ENCODE measurements at regions not wholly inside any gene's neighbourhood (a gene's known extent, or its start where the extent isn't known, plus 50 kb on each side); places are given as distances from the start of the nearest gene placed in this dataset.

DNA sequence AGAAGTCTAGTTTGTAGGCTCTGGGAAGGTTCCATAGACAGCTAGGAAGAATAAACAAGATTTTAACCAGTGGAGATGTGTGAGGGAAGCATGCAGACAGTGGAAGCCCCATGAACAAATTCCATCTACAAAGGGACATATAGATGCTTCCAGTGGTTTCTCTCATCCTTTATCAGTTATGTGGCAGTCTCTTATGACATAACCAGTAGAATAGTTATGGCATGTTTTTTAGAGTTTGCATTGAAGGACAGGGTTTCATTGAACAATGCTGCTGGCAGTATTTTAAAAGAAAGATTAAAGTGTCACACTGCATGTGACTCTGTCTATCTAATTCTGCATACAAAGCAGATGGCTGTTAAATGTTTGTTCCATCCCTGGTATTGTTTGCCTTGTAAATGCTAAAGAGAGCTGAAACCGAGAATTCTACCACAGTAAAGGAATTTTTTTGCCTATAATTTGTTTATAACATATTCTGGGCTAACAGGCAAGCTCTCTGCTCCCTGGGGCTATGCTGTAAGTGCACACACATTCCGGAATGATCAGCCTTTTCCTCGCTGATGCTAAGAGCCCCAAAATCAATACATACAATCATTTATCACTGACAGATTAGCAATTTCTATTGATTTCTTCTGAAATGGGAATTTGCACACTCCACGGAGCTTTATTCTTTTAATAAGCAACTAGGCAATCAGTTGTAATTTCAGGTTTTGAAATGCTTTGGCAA, 76.8 kb upstream of the PELI1 start:
- DNase-seq, result no peak

DNA sequence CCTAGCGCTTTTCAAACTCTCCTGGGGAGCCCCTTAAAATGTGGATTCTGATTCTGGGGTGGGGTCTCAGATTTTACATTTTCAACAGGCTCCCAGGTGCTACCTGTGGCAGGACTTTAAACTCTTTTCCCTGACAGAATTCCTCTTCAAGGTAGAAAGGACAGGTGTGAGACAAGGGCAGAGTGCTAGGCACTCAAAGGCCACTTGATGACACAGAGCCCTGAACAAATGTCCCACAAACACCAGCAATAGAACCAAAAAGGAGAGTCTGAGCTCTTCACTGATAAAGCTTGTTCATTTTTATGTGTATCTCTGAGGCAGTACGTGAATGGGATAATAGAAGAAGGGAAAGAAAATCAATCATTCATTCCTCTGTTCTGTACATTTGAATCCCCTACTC, 77.7 kb upstream of the PELI1 start:
- DNase-seq, result no peak

DNA sequence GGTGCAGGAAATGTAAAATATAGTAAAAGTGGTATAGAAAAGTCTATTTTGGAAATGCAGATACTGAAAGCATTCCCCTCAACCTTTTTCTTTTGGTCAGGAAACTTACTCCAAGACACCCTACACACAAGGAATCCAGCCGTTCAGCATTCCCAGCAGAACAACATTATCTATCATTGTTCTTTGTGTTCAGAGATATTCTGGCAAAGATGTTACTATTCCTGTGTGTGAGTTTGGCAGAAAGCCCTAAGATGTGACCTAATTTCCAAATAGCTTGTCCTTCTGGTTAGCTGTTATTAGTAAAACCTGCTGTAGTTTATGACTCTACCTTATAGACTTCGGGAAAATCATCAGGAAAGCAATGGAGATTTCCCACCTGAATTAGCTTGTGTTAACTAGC, 78.1 kb upstream of the PELI1 start:
- DNase-seq, result peak in 1 of 58 donors; percentile 28

GRCh38 chr2:64223055-64223454, 78.8 kb upstream of the PELI1 start:
- DNase-seq, result no peak

DNA sequence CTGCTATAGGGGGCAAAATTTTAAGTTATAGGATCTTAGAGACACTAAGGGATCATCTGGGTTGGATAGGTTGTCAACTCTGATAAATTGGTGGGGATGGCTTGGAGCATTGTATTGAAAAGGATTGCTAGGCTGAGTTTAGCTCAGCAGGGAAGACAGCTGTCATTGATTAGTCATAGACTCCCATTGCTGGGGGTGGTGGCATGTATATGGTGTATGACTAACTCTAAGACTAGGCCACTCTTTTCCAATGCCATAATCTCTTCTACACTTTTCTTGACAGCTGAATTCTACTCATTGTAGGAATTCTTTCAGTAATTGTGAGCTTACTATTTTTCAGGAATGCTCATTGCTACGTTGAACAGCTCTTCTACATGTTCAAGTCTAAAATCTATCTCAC, 81.3 kb upstream of the PELI1 start:
- no peak for DNase-seq

- DNase-seq, result no peak
Observed at GRCh38 chr2:64226611-64227010, 82.4 kb upstream of the PELI1 start.

DNA sequence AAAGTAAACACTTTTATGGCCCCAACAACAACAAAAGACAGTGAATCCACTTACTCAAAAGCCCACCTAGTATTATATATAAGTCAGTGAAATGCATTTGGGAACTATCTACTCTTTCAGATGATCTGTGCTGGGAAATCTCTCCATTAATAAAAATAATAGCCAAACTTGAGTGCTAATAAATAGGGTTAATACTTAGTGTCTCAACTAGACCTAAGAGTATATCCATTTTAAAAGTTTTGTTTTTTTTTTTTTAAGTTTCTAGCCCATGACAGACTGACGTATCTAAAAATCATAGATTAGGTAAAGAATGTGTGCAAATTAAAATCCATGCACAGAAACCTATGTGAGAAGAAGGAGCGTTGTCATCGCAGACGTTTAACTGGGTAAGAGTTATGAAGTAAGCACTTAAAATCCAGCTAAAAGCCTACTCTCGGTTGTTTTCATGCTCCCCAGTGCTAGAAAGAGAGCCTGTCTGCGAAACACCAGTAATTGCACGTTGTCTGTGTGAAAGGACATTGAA, 83.4 kb upstream of the PELI1 start:
- peak in 1 of 58 donors; percentile 80 for DNase-seq

DNA sequence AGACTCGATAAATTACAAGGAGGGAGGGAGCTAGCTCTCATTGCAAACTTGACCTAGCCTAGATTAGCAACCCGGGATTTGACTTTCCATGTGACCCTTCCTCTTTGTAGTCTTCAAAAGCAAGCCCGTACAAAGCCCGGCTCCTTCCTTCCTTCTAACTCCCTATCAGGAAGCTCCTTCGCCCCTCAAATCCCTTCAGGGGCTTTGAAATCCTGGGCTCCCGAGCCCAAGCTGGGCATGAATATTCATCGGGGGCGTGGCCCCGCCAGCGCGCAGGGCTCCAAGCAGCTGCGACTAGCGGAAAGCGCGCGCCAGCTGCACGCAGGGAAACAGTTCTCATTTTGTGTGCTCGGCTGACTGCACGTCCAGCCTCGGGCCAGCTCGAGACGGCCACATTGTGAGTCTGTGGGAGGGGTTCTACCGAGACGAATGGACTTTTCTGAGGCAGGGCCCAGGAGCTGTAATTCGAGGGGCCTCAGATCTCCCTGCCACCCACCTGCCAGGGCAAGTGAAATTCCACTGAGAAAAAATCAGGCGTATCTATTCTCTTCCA, 84.0 kb upstream of the PELI1 start:
- DNase-seq, result peak in 57 of 58 donors; percentile 26 to 95 (median 85)

DNA sequence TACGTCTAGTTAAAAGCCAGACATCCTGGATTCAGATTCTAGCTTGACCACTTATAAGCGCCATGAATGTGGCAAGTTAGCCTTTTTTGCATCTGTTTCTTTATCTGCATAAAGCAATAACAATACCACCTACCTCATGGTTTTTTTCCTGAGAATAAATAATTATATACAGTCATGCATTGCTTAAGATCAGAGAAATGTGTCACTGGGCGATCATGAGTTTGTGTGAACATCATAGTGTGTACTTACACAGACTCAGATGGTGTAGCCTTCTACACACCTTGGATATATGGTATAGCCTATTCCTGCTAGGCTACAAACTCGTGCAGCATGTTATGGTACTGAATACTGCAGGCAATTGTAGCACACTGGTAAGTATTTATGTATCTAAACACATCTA, 84.7 kb upstream of the PELI1 start:
- DNase-seq, result no peak

DNA sequence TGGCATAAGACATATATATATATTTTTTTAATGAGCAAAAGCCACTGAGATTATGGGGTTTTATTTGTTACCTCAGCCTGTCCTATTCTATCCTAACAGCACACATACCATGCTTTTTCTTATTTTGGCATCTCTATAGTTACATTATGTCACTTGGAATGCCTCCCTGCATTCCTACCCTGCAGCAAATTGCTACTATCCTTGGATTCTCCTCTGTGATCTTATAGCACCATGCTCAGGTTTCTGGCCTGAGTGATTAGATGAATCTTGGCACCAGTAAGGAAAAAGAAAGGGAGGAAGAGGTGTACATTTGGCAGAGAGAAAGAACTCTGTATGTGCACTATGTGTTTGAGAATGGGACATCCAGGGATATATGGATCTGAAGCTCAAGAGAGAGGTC, 86.3 kb upstream of the PELI1 start:
- DNase-seq, result no peak

DNA sequence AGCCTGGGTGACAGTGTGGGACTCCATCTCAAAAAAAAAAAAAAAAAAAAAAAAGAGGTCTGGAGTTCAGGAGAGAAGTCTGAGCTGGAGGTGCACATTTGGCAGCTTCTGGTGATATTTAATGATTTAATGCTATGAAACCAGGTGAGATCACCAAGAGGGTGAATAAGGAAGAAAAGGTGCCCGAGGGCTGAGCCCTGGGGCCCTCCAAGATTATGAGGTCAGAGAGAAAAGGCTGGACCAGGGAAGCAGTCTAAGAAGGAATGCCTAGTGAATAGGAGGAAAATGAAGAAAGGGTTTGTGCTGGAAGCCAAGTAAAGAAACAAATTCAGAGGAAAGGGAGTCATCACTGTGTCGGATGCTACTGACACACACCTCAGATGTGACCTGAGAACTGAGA, 88.0 kb upstream of the PELI1 start:
- no peak for DNase-seq

GRCh38 chr2:64233376-64233922, 89.2 kb upstream of the PELI1 start:
- no peak for DNase-seq

DNA sequence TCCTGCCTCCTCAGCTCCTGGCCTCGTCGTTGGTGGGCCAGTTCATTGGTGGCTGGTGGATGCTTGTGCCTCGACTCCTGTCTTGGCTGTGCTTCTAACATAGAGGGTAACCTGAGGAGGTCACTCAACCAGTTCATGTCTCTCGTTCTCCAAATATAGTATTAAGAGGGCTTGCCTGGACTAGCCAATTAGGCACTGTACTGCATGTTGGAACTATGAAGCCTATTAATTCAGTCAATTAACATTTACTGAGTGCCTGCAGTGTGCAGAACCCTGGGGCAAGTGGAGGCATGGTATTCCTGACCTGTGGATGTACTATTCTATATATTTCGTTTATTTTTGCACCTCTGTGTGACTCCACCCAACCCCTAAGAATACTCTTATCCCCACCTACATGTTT, 89.9 kb upstream of the PELI1 start:
- no peak for DNase-seq

DNA sequence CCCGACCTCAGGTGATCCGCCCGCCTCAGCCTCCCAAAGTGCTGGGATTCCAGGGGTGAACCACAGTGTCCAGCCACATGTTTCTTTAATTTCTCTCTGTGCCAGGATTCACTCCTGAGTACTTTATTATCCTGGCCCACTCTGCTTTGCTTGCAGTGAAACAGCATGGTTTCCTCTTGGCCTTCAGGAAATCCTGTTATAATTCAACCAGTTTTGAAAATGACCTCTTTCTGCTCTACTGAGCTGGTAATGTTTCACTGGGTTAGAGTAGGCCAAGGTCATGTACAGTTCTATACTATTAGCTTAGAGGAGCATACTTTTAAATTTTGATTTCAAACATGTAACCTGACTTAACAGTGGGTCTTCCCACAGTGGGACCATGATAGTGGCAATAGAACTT, 90.6 kb upstream of the PELI1 start:
- DNase-seq, result no peak

DNA sequence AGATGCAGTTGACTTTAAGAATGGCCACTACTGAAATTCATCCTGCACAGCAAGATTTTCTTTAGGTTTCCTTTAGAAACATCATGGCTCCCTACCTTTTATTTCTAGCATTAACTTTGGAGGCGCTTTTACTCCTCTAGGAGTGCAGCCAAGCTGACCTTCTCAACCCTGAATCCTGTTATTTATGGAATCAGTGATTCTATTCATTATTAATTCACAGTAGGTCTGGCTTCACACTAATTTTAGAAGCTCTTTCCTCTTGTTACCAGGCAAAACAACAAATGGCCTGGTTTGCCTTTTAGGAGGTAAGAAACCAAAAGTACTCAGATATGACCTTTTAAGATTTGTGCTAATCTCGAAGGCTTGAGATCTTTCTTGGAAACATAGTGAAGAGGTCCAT, 93.0 kb upstream of the PELI1 start:
- no peak for DNase-seq

- DNase-seq, result no peak
Observed at GRCh38 chr2:64238799-64239198, 94.6 kb upstream of the PELI1 start.

GRCh38 chr2:64243081-64244036, 99.1 kb upstream of the PELI1 start:
- DNase-seq, result no peak

DNA sequence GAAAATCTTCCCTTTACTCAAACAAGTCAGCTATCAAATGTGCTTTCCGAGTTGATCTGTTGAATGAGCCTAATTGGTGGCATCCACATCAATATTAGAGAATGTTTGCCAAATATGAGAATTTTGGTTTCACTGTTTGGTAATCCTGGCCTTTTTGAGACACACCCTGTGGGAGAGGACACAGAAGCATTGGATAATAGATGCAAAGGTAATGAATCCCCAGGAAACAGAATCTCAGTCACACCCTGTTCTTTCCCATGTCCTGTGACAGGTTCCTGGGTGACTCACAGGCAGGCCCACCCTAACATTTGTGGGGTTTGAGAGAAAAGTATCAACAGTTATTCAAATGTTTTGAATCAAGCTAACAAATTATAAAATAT, 99.8 kb upstream of the PELI1 start:
- no peak for DNase-seq

GRCh38 chr2:64245631-64246030, 101.4 kb upstream of the PELI1 start:
- no peak for DNase-seq

DNA sequence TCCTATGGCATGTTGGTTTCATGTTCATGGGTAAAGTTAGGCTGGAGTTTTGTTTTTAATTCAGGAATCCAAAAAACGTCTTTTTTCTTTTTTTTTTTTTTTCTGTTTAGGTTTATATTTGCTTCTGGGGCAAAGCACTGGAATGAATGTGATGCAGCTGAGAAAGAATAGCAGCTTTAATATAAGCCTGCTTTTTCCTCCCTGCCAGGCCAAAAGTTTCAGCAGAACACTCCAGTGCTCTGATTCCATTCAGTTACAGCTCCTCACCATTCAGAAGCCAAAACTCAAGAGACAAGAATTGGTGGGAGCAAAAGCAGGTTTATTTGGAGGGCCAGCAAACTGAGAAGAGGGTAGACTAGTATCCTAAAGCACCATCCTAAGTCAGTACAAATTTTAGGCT, 102.7 kb upstream of the PELI1 start:
- DNase-seq, result no peak

DNA sequence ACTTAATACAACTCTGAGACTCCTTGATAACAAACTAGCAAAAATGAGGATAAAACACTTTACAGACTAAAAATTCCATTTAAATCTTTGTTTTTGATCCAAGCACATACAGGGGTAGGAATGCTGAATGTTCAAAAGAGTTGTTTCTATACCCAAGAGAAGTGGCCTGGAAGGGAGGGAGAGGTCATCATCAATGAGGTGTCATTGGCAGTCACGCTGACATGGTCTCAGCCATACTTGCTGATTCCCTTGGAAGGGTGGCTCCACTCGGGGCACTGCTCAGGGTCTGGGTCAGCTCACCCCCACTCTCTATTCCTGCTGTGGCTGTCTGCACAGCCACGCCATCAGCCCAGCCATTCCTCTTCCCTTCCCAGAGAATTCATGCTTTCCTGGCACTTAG, 105.2 kb upstream of the PELI1 start:
- DNase-seq, result no peak

DNA sequence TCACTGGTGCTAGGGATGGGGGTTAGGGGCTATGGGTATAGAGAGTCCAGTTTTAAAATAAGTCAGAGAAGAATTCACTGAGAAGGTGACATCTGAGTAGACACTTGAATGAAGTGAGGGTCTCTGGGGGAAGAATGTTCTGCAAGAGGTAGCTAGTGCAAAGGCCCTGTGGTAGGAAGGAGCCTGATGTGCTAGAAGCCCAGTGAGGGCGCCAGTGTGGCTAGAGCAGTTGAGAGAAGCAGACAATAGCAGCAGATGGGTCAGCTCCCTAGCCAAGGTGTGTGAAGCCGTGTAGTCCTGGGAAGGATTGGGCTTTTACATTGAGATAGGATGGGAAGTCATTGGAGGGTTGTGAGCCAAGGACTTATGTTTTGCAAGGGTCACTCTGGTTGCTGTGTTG, 105.8 kb upstream of the PELI1 start:
- DNase-seq, result no peak

Measured in anterior cingulate cortex (tissue), 58 donors.